ENCODE measurements at regions not wholly inside any gene's neighbourhood (a gene's known extent, or its start where the extent isn't known, plus 50 kb on each side); places are given as distances from the start of the nearest gene placed in this dataset.

GRCh38 chr20:11719153-11719552 is 198.5 kb upstream of the BTBD3 start:
- TF ChIP-seq CTCF (conservative IDR thresholded peaks at IDR 0.05; ENCODE audit: low read length) (no peak), EZH2phosphoT487 (IDR thresholded peaks at IDR 0.05; ENCODE audit: borderline replicate concordance, low read depth, low read length) (no peak)
- Histone ChIP-seq H3K9me2 (ENCODE audit: insufficient read depth, low read length) (no peaks in the 10 kb centered on the region), H4K20me1 (ENCODE audit: insufficient read depth, low read length) (no peaks in the 10 kb centered on the region), H3K4me3 (ENCODE audit: low read depth, low read length, poor library complexity, severe bottlenecking) (no peak overlapping the region), H3K36me3 (ENCODE audit: insufficient read depth, low read length) (no peaks in the 10 kb centered on the region), H3K79me2 (ENCODE audit: insufficient read depth, low read depth, low read length) (no peaks in the 10 kb centered on the region), H3K4me1 (ENCODE audit: insufficient read depth, low read length, poor library complexity, severe bottlenecking) (no peaks in the 10 kb centered on the region), H3K4me2 (ENCODE audit: low read length) (no peak overlapping the region), H2AFZ (ENCODE audit: low read length) (no peak overlapping the region), H3K9me3 (ENCODE audit: low read length) (no peaks in the 10 kb centered on the region), H3K27ac (ENCODE audit: low read depth, low read length, poor library complexity, severe bottlenecking) (no peak overlapping the region)
- ChIA-PET POLR2A (no interaction called here), CTCF (ENCODE audit: unreplicated experiment) (no interaction called here)
- DNase-seq (ENCODE audit: low spot score), result no peak
- no TSS peak for BruUV-seq (replicated peaks)
- intact Hi-C loops (cut with micrococcal nuclease; ENCODE audit: unreplicated experiment), result no loop called here

GRCh38 chr20:11721411-11721810 is 196.3 kb upstream of the BTBD3 start:
- POLR2A ChIA-PET, result interaction anchor here (0.7 to 1.7 kb wide), 4 partner anchors 13 to 1785 kb away, joined by 3 to 5 read pairs (median 4); no protein-coding TSS in a partner anchor
- BruUV-seq (replicated peaks), result no TSS peak

GRCh38 chr20:11724097-11724496 is 193.6 kb upstream of the BTBD3 start:
- ChIA-PET CTCF (ENCODE audit: unreplicated experiment) (no interaction called here), POLR2A (no interaction called here)
- H3K4me2 ChIP-seq (ENCODE audit: low read length), result no peak overlapping the region
- H3K9me3 ChIP-seq (ENCODE audit: low read length), result no peaks in the 10 kb centered on the region
- no peak for DNase-seq (ENCODE audit: low spot score)
- no peak for TF ChIP-seq CTCF (conservative IDR thresholded peaks at IDR 0.05; ENCODE audit: low read length)
- TF ChIP-seq EZH2phosphoT487 (IDR thresholded peaks at IDR 0.05; ENCODE audit: borderline replicate concordance, low read depth, low read length), result no peak
- H2AFZ ChIP-seq (ENCODE audit: low read length), result no peak overlapping the region
- H3K36me3 ChIP-seq (ENCODE audit: insufficient read depth, low read length), result no peaks in the 10 kb centered on the region
- no peak overlapping the region for H3K4me3 ChIP-seq (ENCODE audit: low read depth, low read length, poor library complexity, severe bottlenecking)
- no peak overlapping the region for H3K27ac ChIP-seq (ENCODE audit: low read depth, low read length, poor library complexity, severe bottlenecking)
- H4K20me1 ChIP-seq (ENCODE audit: insufficient read depth, low read length), result no peaks in the 10 kb centered on the region
- no peaks in the 10 kb centered on the region for H3K4me1 ChIP-seq (ENCODE audit: insufficient read depth, low read length, poor library complexity, severe bottlenecking)
- no peaks in the 10 kb centered on the region for H3K9me2 ChIP-seq (ENCODE audit: insufficient read depth, low read length)
- no TSS peak for BruUV-seq (replicated peaks)
- intact Hi-C loops (cut with micrococcal nuclease; ENCODE audit: unreplicated experiment), result no loop called here
- no peaks in the 10 kb centered on the region for H3K79me2 ChIP-seq (ENCODE audit: insufficient read depth, low read depth, low read length)

More at GRCh38 chr20:11721411-11721810, 196.3 kb upstream of the BTBD3 start:
- Histone ChIP-seq H3K27ac (ENCODE audit: low read depth, low read length, poor library complexity, severe bottlenecking) (no peak overlapping the region), H3K36me3 (ENCODE audit: insufficient read depth, low read length) (no peaks in the 10 kb centered on the region), H3K4me1 (ENCODE audit: insufficient read depth, low read length, poor library complexity, severe bottlenecking) (no peaks in the 10 kb centered on the region), H3K79me2 (ENCODE audit: insufficient read depth, low read depth, low read length) (no peaks in the 10 kb centered on the region), H3K9me3 (ENCODE audit: low read length) (no peaks in the 10 kb centered on the region), H3K4me3 (ENCODE audit: low read depth, low read length, poor library complexity, severe bottlenecking) (no peak overlapping the region), H4K20me1 (ENCODE audit: insufficient read depth, low read length) (no peaks in the 10 kb centered on the region), H3K9me2 (ENCODE audit: insufficient read depth, low read length) (no peaks in the 10 kb centered on the region), H2AFZ (ENCODE audit: low read length) (no peak overlapping the region), H3K4me2 (ENCODE audit: low read length) (no peak overlapping the region)
- no peak for DNase-seq (ENCODE audit: low spot score)
- intact Hi-C loops (cut with micrococcal nuclease; ENCODE audit: unreplicated experiment), result no loop called here
- TF ChIP-seq CTCF (conservative IDR thresholded peaks at IDR 0.05; ENCODE audit: low read length), result no peak
- no peak for TF ChIP-seq EZH2phosphoT487 (IDR thresholded peaks at IDR 0.05; ENCODE audit: borderline replicate concordance, low read depth, low read length)
- CTCF ChIA-PET (ENCODE audit: unreplicated experiment), result no interaction called here
